ENCODE measurements at regions not wholly inside any gene's neighbourhood (a gene's known extent, or its start where the extent isn't known, plus 50 kb on each side); places are given as distances from the start of the nearest gene placed in this dataset.
"Not testable (repeated sequence)": the region's sequence is repeated elsewhere in the genome, so short reads cannot be mapped to it uniquely, and the experiment has no call there.

GRCh38 chr9:115884846-115885245 lies 268.7 kb upstream of the PAPPA start:
- intact Hi-C loops (cut with DNase I, micrococcal nuclease): no loop called here
- no peak for DNase-seq
- ATAC-seq: no peak

GRCh38 chr9:115888131-115888530 lies 265.5 kb upstream of the PAPPA start:
- ATAC-seq (no peak), DNase-seq (no peak)
- intact Hi-C loops (cut with DNase I, micrococcal nuclease): no loop called here

- DNase-seq (no peak), ATAC-seq (no peak)
- intact Hi-C loops (cut with DNase I, micrococcal nuclease): no loop called here
Measured at GRCh38 chr9:115891929-115892328, 261.7 kb upstream of the PAPPA start.

GRCh38 chr9:115898478-115898877 lies 255.1 kb upstream of the PAPPA start:
- ATAC-seq; intact Hi-C loops (cut with DNase I, micrococcal nuclease); DNase-seq: not testable (repeated sequence)

- DNase-seq: no peak
- intact Hi-C loops (cut with DNase I, micrococcal nuclease): no loop called here
- no peak for ATAC-seq
Measured at GRCh38 chr9:115900698-115901097, 252.9 kb upstream of the PAPPA start.

GRCh38 chr9:115910959-115911358 lies 242.6 kb upstream of the PAPPA start:
- intact Hi-C loops (cut with DNase I, micrococcal nuclease): no loop called here
- no peak for DNase-seq
- no peak for ATAC-seq

GRCh38 chr9:115912086-115912485 lies 241.5 kb upstream of the PAPPA start:
- no peak for ATAC-seq
- DNase-seq: no peak
- intact Hi-C loops (cut with DNase I, micrococcal nuclease): no loop called here

GRCh38 chr9:115913696-115914095 lies 239.9 kb upstream of the PAPPA start:
- DNase-seq: no peak
- no peak for ATAC-seq
- intact Hi-C loops (cut with DNase I, micrococcal nuclease): no loop called here

- intact Hi-C loops (cut with DNase I, micrococcal nuclease): no loop called here
- ATAC-seq (no peak), DNase-seq (no peak)
Measured at GRCh38 chr9:115914291-115914690, 239.3 kb upstream of the PAPPA start.

GRCh38 chr9:115921301-115921700 lies 232.3 kb upstream of the PAPPA start:
- ATAC-seq (no peak), DNase-seq (no peak)
- intact Hi-C loops (cut with DNase I, micrococcal nuclease): no loop called here

GRCh38 chr9:115922444-115922843 lies 231.1 kb upstream of the PAPPA start:
- intact Hi-C loops (cut with DNase I, micrococcal nuclease): no loop called here

GRCh38 chr9:115923410-115923809 lies 230.2 kb upstream of the PAPPA start:
- ATAC-seq (no peak), DNase-seq (no peak)
- intact Hi-C loops (cut with DNase I, micrococcal nuclease): no loop called here

More at GRCh38 chr9:115922444-115922843, 231.1 kb upstream of the PAPPA start:
- DNase-seq: no peak
- no peak for ATAC-seq

GRCh38 chr9:115923903-115924668 lies 229.5 kb upstream of the PAPPA start:
- intact Hi-C loops (cut with DNase I, micrococcal nuclease): no loop called here
- ATAC-seq: no peak
- DNase-seq: no peak

GRCh38 chr9:115924669-115924987 lies 229.0 kb upstream of the PAPPA start:
- intact Hi-C loops (cut with DNase I, micrococcal nuclease): no loop called here
- no peak for ATAC-seq

GRCh38 chr9:115925424-115925823 lies 228.2 kb upstream of the PAPPA start:
- intact Hi-C loops (cut with DNase I, micrococcal nuclease): no loop called here
- DNase-seq (no peak), ATAC-seq (no peak)

More at GRCh38 chr9:115924669-115924987, 229.0 kb upstream of the PAPPA start:
- DNase-seq: no peak

- ATAC-seq: no peak
- intact Hi-C loops (cut with DNase I, micrococcal nuclease): no loop called here
- no peak for DNase-seq
Measured at GRCh38 chr9:115930472-115930871, 223.1 kb upstream of the PAPPA start.

- ATAC-seq (no peak), DNase-seq (no peak)
- intact Hi-C loops (cut with DNase I, micrococcal nuclease): no loop called here
Measured at GRCh38 chr9:115938479-115938878, 215.1 kb upstream of the PAPPA start.

- DNase-seq: no peak
- intact Hi-C loops (cut with DNase I, micrococcal nuclease): no loop called here
- ATAC-seq: no peak
Measured at GRCh38 chr9:115939065-115939765, 214.4 kb upstream of the PAPPA start.

- no peak for ATAC-seq
- no peak for DNase-seq
- intact Hi-C loops (cut with DNase I, micrococcal nuclease): no loop called here
Measured at GRCh38 chr9:115941561-115942315, 211.9 kb upstream of the PAPPA start.

All from left colon (tissue), 2 donors.